Testis (tissue), 2 donors: ENCODE measurements at regions not wholly inside any gene's neighbourhood (a gene's known extent, or its start where the extent isn't known, plus 50 kb on each side); places are given as distances from the start of the nearest gene placed in this dataset.
A peak's percentile ranks its signal among the peaks of the same experiment; 100 is the strongest.

Experiments used
- DNase-seq: peaks from one replicate; pipeline ENCODE4 v3.0.0-alpha.2; 2019
- H3K27ac ChIP-seq, 2 donors: fragments of 200-600 bp; sonication (generic); one replicate each; pipeline ENCODE4 v1.5.1; 2019
- H3K27me3 ChIP-seq: fragments of 200-600 bp; sonication (generic); one replicate; pipeline ENCODE4 v1.5.1; 2019
- H3K36me3 ChIP-seq: fragments of 200-600 bp; sonication (generic); one replicate; pipeline ENCODE4 v1.5.1; 2017; ENCODE audit warnings: low read depth; ENCODE audit errors: missing control alignments
- H3K4me1 ChIP-seq: fragments of 200-600 bp; sonication (generic); one replicate; pipeline ENCODE4 v1.5.1; 2019
- H3K4me3 ChIP-seq, 2 donors: fragments of 200-600 bp; sonication (generic); one replicate each; pipeline ENCODE4 v1.5.1; 2017 to 2019
- H3K9me3 ChIP-seq: fragments of 200-600 bp; sonication (generic); one replicate; pipeline ENCODE4 v1.5.1; 2017
- CTCF ChIP-seq, 3 experiments: fragments of 450-650 bp in 2 of 3; fragments of 200-600 bp in 1 of 3; sonication (generic) in 1 of 3; IDR thresholded peaks; one replicate each; pipeline ENCODE4 v1.5.1; 2016 to 2019; ENCODE audit warnings: antibody characterized with exemption in 3 of 3, mild to moderate bottlenecking in 2 of 3, moderate library complexity in 1 of 3
- POLR2A ChIP-seq: fragments of 450-650 bp; IDR thresholded peaks from one replicate; pipeline ENCODE4 v1.6.1; 2017; ENCODE audit warnings: antibody characterized with exemption, mild to moderate bottlenecking, moderate library complexity
- WGBS, 2 donors: methylation state at CpG; one replicate each; pipeline ENCODE4 v1.1.5; 2018; 5-methylcytosine and 5-hydroxymethylcytosine counted together
- intact Hi-C: fragments of 100-400 bp; cut with DNase I; formaldehyde crosslinking; loops from one replicate; pipeline ENCODE4 v1.15.1; 2023; ENCODE audit warnings: low total_unique reads

- Histone ChIP-seq H3K36me3 (no peaks in the 10 kb centered on the region), H3K4me3 (no peak overlapping the region), H3K27ac (peak overlapping the region in 1 of 2 donors; percentile 68), H3K9me3 (no peaks in the 10 kb centered on the region), H3K4me1 (peaks cover 8% of the 10 kb centered on the region), H3K27me3 (no peaks in the 10 kb centered on the region)
- intact Hi-C loops, result no loop called here
- 30 to 42% methylated on average over 1 of the region's 1 CpG for WGBS, 2 donors
- peak; percentile 20 for DNase-seq
- TF ChIP-seq POLR2A (no peak), CTCF (IDR thresholded peaks at IDR 0.05) (no peak)
Observed at GRCh38 chr4:117623326-117623725, 411.0 kb upstream of the NDST3 start.

- no peaks in the 10 kb centered on the region for H3K27me3 ChIP-seq
- 87 to 93% methylated on average over 4 of the region's 4 CpGs for WGBS, 2 donors
- no peaks in the 10 kb centered on the region for H3K9me3 ChIP-seq
- no peak overlapping the region for H3K27ac ChIP-seq
- intact Hi-C loops, result no loop called here
- DNase-seq, result no peak
- peaks cover 8% of the 10 kb centered on the region for H3K4me1 ChIP-seq
- no peak overlapping the region for H3K4me3 ChIP-seq
- TF ChIP-seq CTCF (IDR thresholded peaks at IDR 0.05), result no peak
- no peak for TF ChIP-seq POLR2A
- no peaks in the 10 kb centered on the region for H3K36me3 ChIP-seq
Observed at GRCh38 chr4:117626664-117627063, 407.6 kb upstream of the NDST3 start.

DNA sequence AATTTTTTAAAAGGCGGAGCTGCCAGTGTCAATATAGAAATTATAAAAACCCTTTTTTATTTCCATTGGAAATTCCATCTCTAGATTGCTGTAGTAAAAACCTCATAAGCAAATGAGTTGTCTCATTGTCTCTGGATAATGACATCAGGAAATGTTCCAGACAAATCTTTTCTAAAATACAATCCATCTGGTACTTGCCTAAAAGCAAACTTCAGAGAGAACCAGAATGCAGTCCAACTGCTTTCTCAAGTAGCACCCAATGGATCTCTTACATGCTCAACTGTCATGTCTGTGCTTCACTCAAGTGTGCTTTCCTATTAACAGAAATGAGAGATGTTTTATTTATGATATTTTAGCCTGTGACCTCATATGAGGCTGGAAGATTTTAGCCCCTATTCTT is 399.6 kb upstream of the NDST3 start:
- no peak overlapping the region for H3K27ac ChIP-seq
- intact Hi-C loops, result no loop called here
- no peak for DNase-seq
- no peaks in the 10 kb centered on the region for H3K36me3 ChIP-seq
- H3K4me3 ChIP-seq, result no peak overlapping the region
- 85 to 92% methylated on average over 1 of the region's 1 CpG for WGBS, 2 donors
- H3K9me3 ChIP-seq, result no peaks in the 10 kb centered on the region
- TF ChIP-seq CTCF (IDR thresholded peaks at IDR 0.05), result no peak
- no peak for TF ChIP-seq POLR2A
- H3K4me1 ChIP-seq, result no peaks in the 10 kb centered on the region
- no peaks in the 10 kb centered on the region for H3K27me3 ChIP-seq

DNA sequence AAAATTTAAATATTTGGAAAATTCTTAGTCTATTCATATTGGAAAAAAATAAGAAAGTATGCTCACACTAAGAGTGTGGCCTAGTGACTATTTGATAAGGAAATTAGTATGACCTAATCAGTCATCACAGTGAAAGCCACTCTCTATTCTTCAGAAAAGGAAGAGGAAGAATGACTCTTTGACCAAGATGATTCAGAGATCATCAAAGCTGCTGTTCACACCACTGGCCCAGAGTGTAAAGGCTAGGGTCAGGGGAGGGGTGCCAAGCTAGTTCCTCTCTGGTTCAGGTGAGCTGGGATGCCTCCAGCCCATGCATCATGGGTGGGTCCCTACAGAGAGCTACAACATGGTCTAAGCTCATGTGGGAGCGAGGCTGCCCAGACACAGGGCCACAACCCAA is 396.9 kb upstream of the NDST3 start:
- TF ChIP-seq CTCF (IDR thresholded peaks at IDR 0.05) (no peak), POLR2A (no peak)
- no peak for DNase-seq

DNA sequence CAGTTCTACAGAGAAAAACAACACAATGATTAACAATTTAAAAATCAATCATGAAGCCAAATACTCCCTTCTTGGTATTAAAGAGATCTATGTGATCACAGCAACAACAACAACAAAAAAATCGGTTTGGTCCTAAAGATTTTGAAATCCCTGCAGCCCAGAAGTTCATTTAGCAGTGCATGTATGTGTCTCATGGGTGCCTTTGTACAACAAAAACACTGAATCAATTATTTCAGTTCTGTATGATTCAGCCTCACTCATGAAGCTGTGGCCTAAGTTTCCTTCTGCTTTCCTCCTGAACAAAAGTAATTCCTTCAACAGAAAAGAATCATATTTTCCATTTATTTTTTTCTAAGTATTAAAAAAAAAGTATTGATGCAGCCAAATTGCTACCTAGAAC is 393.4 kb upstream of the NDST3 start:
- H3K27ac ChIP-seq, result no peak overlapping the region
- TF ChIP-seq CTCF (IDR thresholded peaks at IDR 0.05) (no peak), POLR2A (no peak)
- intact Hi-C loops, result no loop called here
- no peak for DNase-seq
- no peak overlapping the region for H3K4me3 ChIP-seq
- H3K4me1 ChIP-seq, result no peaks in the 10 kb centered on the region
- H3K36me3 ChIP-seq, result no peaks in the 10 kb centered on the region
- WGBS, 2 donors, result 33 to 37% methylated on average over 1 of the region's 1 CpG
- H3K27me3 ChIP-seq, result no peaks in the 10 kb centered on the region
- H3K9me3 ChIP-seq, result no peaks in the 10 kb centered on the region

More for the DNA sequence above, 396.9 kb upstream of the NDST3 start:
- H3K27me3 ChIP-seq, result no peaks in the 10 kb centered on the region
- no peak overlapping the region for H3K4me3 ChIP-seq
- no peaks in the 10 kb centered on the region for H3K36me3 ChIP-seq
- no peaks in the 10 kb centered on the region for H3K4me1 ChIP-seq
- no peaks in the 10 kb centered on the region for H3K9me3 ChIP-seq
- intact Hi-C loops, result no loop called here
- no peak overlapping the region for H3K27ac ChIP-seq
- 88 to 100% methylated on average over 1 of the region's 1 CpG for WGBS, 2 donors
